Activated naive CD4-positive, alpha-beta T cell treated with anti-CD3 and anti-CD28 coated beads, Interleukin-2, amount 10 ng/mL, durations not matched to agents 7 days and 5 days (primary cell): ENCODE measurements at regions not wholly inside any gene's neighbourhood (a gene's known extent, or its start where the extent isn't known, plus 50 kb on each side); places are given as distances from the start of the nearest gene placed in this dataset.
A peak's percentile ranks its signal among the peaks of the same experiment; 100 is the strongest.

Experiments used
- CTCF ChIA-PET: fragments of 350-600 bp; sonication (Branson Sonifier 250); formaldehyde crosslinking; loops from one replicate; lab custom pipeline; 2021; ENCODE audit warnings: antibody characterized with exemption; lab: Charles Lee
- DNase-seq: peaks from one replicate; pipeline ENCODE4 v3.0.0-alpha.2; 2020
- H3K27ac Mint-ChIP-seq: one replicate; pipeline ENCODE4 v1.8.0; 2021; ENCODE audit warnings: mild to moderate bottlenecking, moderate library complexity, mixed read lengths
- H3K27me3 Mint-ChIP-seq: one replicate; pipeline ENCODE4 v1.8.0; 2021; ENCODE audit warnings: mild to moderate bottlenecking, mixed read lengths
- H3K36me3 Mint-ChIP-seq: one replicate; pipeline ENCODE4 v1.8.0; 2021; ENCODE audit warnings: mixed read lengths
- H3K4me1 Mint-ChIP-seq: one replicate; pipeline ENCODE4 v1.8.0; 2021; ENCODE audit warnings: mixed read lengths
- H3K4me3 Mint-ChIP-seq: one replicate; pipeline ENCODE4 v1.8.0; 2021; ENCODE audit warnings: mild to moderate bottlenecking, moderate library complexity, mixed read lengths
- H3K9me3 Mint-ChIP-seq: one replicate; pipeline ENCODE4 v1.8.0; 2021; ENCODE audit warnings: mixed read lengths

DNA sequence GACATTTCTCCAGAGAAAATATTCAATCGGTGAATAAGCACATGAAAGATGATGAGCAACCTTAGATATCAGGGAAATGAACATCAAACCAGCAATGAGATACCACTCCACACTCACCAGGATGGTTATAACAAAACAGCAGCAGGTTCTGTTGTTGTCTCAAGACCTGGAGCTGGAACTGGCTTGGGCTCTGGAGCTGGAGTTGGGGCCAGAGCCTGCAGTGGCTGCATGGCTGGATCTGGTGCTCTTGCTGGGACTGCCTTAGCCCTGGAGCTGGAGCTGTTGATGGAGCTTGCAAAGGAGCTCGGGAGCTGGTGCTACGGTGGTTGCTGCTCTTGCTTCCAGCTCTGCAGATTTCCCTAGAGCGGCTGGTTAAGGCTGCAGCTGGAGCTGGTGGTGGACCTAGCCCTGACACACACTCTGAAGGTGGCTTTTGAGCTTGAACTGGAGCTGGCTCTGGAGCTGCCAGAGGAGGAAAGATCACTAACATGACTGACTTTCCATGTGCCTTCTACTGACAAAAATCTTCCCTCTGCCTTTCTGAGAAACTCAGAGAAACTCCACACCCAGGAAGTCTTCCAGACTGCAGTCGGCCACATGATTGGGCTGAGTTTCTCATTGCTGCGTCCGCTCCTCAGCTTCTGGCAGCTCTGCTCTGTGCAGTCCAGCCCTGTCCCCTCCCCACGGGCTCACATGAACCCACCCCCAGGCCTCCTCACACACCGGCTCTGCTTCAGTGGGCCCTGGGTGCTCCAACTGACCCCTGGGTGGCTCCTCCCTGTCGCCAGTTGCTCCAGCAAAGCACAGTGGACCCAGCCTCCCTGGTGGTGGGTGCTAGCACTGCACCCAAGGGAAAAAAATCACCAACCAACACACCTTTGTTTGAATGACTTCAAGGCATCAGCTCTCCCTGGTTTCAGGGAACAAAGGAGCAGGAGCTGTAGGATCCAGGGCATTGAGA lies 139.1 kb upstream of the FMN2 start:
- H3K4me1 Mint-ChIP-seq: no peaks in the 10 kb centered on the region
- H3K9me3 Mint-ChIP-seq: no peaks in the 10 kb centered on the region
- H3K27ac Mint-ChIP-seq: no peak overlapping the region
- H3K36me3 Mint-ChIP-seq: no peaks in the 10 kb centered on the region
- DNase-seq: no peak
- H3K27me3 Mint-ChIP-seq: peaks cover 8% of the 10 kb centered on the region
- CTCF ChIA-PET: interaction anchor here (1.1 to 2.1 kb wide), 6 partner anchors 8 to 34 kb away, joined by 3 to 11 read pairs (median 4); no protein-coding TSS in a partner anchor
- no peak overlapping the region for H3K4me3 Mint-ChIP-seq

- CTCF ChIA-PET: interaction anchor here (1.0 kb wide), 1 partner anchor 49 kb away, joined by 3 read pairs; no protein-coding TSS in a partner anchor
- Mint-ChIP-seq H3K36me3 (no peaks in the 10 kb centered on the region), H3K27ac (no peak overlapping the region), H3K4me3 (no peak overlapping the region), H3K4me1 (no peaks in the 10 kb centered on the region), H3K9me3 (no peaks in the 10 kb centered on the region), H3K27me3 (peaks cover 12% of the 10 kb centered on the region)
- no peak for DNase-seq
Observed at GRCh38 chr1:239954836-239955235, 136.8 kb upstream of the FMN2 start.

GRCh38 chr1:239955431-239955830 lies 136.3 kb upstream of the FMN2 start:
- H3K27ac Mint-ChIP-seq: no peak overlapping the region
- H3K4me3 Mint-ChIP-seq: no peak overlapping the region
- CTCF ChIA-PET: interaction anchor here (1.0 kb wide), 1 partner anchor 49 kb away, joined by 3 read pairs; no protein-coding TSS in a partner anchor
- no peaks in the 10 kb centered on the region for H3K36me3 Mint-ChIP-seq
- DNase-seq: no peak
- no peaks in the 10 kb centered on the region for H3K9me3 Mint-ChIP-seq
- peaks cover 12% of the 10 kb centered on the region for H3K27me3 Mint-ChIP-seq
- H3K4me1 Mint-ChIP-seq: no peaks in the 10 kb centered on the region

DNA sequence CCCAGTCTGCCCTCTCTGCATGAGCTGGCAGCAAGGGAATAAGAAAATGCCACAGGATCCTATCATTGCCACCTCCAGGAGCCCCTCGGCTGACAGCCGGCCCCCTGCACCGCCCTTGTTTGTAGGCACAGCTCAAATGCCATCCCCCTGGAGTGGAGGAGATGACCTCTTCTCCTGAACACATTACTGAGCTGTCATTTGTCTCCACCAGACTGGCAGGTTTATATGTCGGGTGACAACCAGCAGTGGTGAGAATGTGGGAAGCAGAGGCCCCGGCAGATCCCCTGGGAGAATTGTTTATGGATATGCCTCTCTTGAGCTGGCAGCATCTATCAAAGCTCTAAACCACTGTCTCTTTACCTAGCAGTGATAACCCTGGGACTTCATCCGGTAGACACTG lies 135.4 kb upstream of the FMN2 start:
- H3K4me1 Mint-ChIP-seq: no peaks in the 10 kb centered on the region
- H3K4me3 Mint-ChIP-seq: no peak overlapping the region
- H3K36me3 Mint-ChIP-seq: no peaks in the 10 kb centered on the region
- H3K27me3 Mint-ChIP-seq: peaks cover 12% of the 10 kb centered on the region
- CTCF ChIA-PET: no interaction called here
- no peak overlapping the region for H3K27ac Mint-ChIP-seq
- DNase-seq: no peak
- no peaks in the 10 kb centered on the region for H3K9me3 Mint-ChIP-seq

DNA sequence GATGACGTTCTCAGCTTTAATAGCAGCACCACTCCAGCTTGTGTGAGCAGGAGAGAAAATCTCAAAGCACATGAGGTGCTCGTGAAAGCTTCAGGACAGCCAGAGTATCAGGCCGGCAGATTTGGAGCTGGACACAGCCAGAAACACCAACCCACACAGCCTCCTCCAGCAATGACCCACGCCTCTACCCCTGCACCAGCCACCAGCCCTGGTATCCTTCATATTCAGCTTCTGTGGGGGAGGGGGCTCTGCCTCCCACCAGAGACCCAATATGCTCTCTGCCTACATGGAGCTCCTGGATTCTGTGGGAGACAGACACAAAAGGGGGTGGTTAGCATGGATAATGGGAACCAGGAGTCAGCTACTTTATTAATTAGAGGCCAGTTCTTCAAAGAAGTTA lies 133.6 kb upstream of the FMN2 start:
- Mint-ChIP-seq H3K36me3 (no peaks in the 10 kb centered on the region), H3K4me1 (no peaks in the 10 kb centered on the region), H3K4me3 (no peak overlapping the region), H3K27me3 (peaks cover 11% of the 10 kb centered on the region), H3K27ac (no peak overlapping the region), H3K9me3 (no peaks in the 10 kb centered on the region)
- CTCF ChIA-PET: no interaction called here
- no peak for DNase-seq

GRCh38 chr1:239960366-239960765 lies 131.3 kb upstream of the FMN2 start:
- Mint-ChIP-seq H3K9me3 (no peaks in the 10 kb centered on the region), H3K27me3 (peaks cover 12% of the 10 kb centered on the region), H3K4me1 (no peaks in the 10 kb centered on the region), H3K27ac (no peak overlapping the region), H3K4me3 (no peak overlapping the region), H3K36me3 (no peaks in the 10 kb centered on the region)
- CTCF ChIA-PET: interaction anchor here (1.2 kb wide), 1 partner anchor 8 kb away, joined by 5 read pairs; no protein-coding TSS in a partner anchor
- no peak for DNase-seq

DNA sequence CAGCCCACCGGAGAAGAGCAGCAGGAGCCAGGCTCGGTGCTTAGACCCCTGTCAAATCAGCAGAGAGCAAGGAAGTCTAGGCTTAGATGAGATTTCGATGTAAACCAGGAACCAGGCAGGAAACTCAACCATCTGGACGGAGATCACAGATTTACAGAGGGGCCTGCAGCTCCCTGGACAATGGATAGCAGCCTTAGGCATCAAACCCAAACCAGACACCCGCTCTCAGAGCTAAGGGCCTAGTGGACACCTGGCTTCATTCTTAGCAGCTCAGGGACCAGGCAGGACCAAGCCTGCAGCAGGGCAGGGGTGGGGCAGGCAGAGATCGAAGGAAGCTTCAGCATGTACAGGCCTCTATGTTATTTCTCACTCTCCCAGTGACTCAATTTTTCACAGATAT lies 127.8 kb upstream of the FMN2 start:
- Mint-ChIP-seq H3K36me3 (no peaks in the 10 kb centered on the region), H3K4me3 (no peak overlapping the region), H3K4me1 (no peaks in the 10 kb centered on the region), H3K9me3 (no peaks in the 10 kb centered on the region), H3K27ac (no peak overlapping the region), H3K27me3 (peaks cover 9% of the 10 kb centered on the region)
- no peak for DNase-seq
- CTCF ChIA-PET: interaction anchor here (0.8 kb wide), 1 partner anchor 10 kb away, joined by 3 read pairs; no protein-coding TSS in a partner anchor

- CTCF ChIA-PET: interaction anchor here (1.0 to 1.7 kb wide), 3 partner anchors 24 to 28 kb away, joined by 3 to 4 read pairs (median 3); no protein-coding TSS in a partner anchor
- H3K4me1 Mint-ChIP-seq: no peaks in the 10 kb centered on the region
- no peak overlapping the region for H3K27ac Mint-ChIP-seq
Observed at GRCh38 chr1:239976130-239976968, 115.3 kb upstream of the FMN2 start.

GRCh38 chr1:239977416-239977815 lies 114.3 kb upstream of the FMN2 start:
- peaks cover 20% of the 10 kb centered on the region for H3K9me3 Mint-ChIP-seq

More at GRCh38 chr1:239976130-239976968, 115.3 kb upstream of the FMN2 start:
- Mint-ChIP-seq H3K36me3 (no peaks in the 10 kb centered on the region), H3K9me3 (peaks cover 17% of the 10 kb centered on the region), H3K27me3 (peaks cover 14% of the 10 kb centered on the region), H3K4me3 (no peak overlapping the region)
- peak; percentile 59 for DNase-seq

DNA sequence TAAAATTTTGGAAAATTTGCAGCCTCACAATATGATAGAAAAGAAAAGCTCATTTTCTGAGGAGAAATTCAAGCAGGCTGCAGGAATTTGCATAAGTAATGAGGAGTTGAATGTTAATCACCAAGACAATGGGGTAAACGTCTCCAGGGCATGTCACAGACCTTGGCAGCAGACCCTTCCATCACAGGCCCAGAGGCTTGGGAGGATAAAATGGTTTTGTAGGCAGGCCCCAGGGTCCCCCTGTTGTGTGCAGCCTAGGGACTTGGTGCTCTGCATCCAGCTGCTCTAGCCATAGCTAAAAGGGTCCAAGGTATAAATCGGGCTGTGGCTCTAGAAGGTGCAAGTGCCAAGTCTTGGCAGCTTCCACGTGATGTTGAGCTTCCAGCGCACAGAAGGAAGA lies 112.2 kb upstream of the FMN2 start:
- Mint-ChIP-seq H3K27me3 (peaks cover 9% of the 10 kb centered on the region), H3K9me3 (peaks cover 31% of the 10 kb centered on the region), H3K4me1 (no peaks in the 10 kb centered on the region), H3K4me3 (no peak overlapping the region), H3K36me3 (no peaks in the 10 kb centered on the region), H3K27ac (no peak overlapping the region)
- no peak for DNase-seq
- CTCF ChIA-PET: no interaction called here

More at GRCh38 chr1:239977416-239977815, 114.3 kb upstream of the FMN2 start:
- H3K27me3 Mint-ChIP-seq: peaks cover 9% of the 10 kb centered on the region
- CTCF ChIA-PET: interaction anchor here (1.0 to 1.7 kb wide), 3 partner anchors 26 to 28 kb away, joined by 3 to 4 read pairs (median 4); no protein-coding TSS in a partner anchor
- no peaks in the 10 kb centered on the region for H3K4me1 Mint-ChIP-seq
- no peak overlapping the region for H3K4me3 Mint-ChIP-seq
- H3K36me3 Mint-ChIP-seq: no peaks in the 10 kb centered on the region
- H3K27ac Mint-ChIP-seq: no peak overlapping the region
- no peak for DNase-seq

DNA sequence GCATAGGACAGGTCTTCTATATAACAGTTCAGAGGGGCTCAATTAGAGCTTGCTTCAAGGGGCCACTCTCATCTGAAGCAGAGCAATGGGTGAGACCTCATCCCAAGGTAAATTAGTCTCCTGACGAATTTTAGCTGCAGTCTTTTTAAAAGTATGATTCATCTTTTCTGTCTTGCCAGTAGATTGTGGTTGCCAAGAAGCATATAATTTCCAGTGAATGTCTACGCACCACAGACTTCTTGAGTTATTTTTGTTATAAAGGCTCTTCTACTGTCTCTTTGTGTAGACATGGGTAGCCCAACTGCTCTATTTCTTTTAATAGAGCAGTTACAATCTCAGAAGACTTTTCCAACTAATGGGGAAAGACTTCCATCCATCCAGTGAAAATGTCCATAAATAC lies 108.9 kb upstream of the FMN2 start:
- H3K27ac Mint-ChIP-seq: no peak overlapping the region
- H3K4me1 Mint-ChIP-seq: no peaks in the 10 kb centered on the region
- DNase-seq: no peak
- no peaks in the 10 kb centered on the region for H3K27me3 Mint-ChIP-seq
- no peak overlapping the region for H3K4me3 Mint-ChIP-seq
- CTCF ChIA-PET: no interaction called here
- peaks cover 50% of the 10 kb centered on the region for H3K9me3 Mint-ChIP-seq
- peaks cover 2% of the 10 kb centered on the region for H3K36me3 Mint-ChIP-seq

DNA sequence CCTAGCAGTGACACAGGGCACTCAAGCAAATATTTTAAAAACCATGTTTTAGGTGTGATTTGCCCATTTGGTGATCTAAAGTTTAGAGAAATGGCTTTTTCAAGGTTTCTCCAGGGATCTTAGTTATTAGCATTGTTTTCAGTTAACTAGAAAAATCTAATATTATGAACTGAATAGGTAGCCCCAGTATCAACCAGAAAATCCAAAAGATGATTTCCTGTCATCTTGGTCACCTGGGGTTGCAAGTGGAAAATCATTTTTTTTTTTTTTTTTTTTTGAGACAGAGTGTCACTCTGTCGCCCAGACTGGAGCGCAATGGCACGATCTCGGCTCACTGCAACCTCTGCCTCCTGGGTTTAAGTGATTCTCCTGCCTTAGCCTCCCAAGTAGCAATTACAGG lies 106.6 kb upstream of the FMN2 start:
- Mint-ChIP-seq H3K27me3 (no peaks in the 10 kb centered on the region), H3K9me3 (peaks cover 40% of the 10 kb centered on the region), H3K27ac (no peak overlapping the region), H3K36me3 (peaks cover 2% of the 10 kb centered on the region), H3K4me1 (no peaks in the 10 kb centered on the region), H3K4me3 (no peak overlapping the region)
- DNase-seq: no peak
- CTCF ChIA-PET: interaction anchor here (2.7 kb wide), 1 partner anchor 33 kb away, joined by 11 read pairs; no protein-coding TSS in a partner anchor

- no peaks in the 10 kb centered on the region for H3K4me1 Mint-ChIP-seq
- no peaks in the 10 kb centered on the region for H3K27me3 Mint-ChIP-seq
- CTCF ChIA-PET: interaction anchor here (0.7 to 2.7 kb wide), 6 partner anchors 8 to 1734 kb away, joined by 3 to 11 read pairs (median 4); no protein-coding TSS in a partner anchor
- peak; percentile 47 for DNase-seq
- H3K27ac Mint-ChIP-seq: no peak overlapping the region
- H3K4me3 Mint-ChIP-seq: no peak overlapping the region
- peaks cover 2% of the 10 kb centered on the region for H3K36me3 Mint-ChIP-seq
- H3K9me3 Mint-ChIP-seq: peaks cover 31% of the 10 kb centered on the region
Observed at GRCh38 chr1:239987103-239987745, 104.5 kb upstream of the FMN2 start.
